ENCODE measurements at regions not wholly inside any gene's neighbourhood (a gene's known extent, or its start where the extent isn't known, plus 50 kb on each side); places are given as distances from the start of the nearest gene placed in this dataset.

DNA sequence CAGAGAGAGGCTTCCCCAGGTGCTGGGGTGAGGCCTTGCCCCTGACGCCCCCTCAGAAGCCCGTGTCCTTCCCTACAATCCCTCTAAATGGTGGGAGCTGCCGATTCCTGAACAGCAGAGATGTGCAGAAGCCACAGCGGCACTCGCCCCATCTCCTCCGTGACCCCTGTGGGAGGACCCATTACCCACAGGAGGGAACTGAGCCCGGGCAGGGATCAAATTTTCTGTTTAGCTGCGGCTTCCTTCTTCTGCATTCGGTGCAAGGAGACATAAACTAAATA, 181.2 kb upstream of the RAB6C start:
- TF ChIP-seq, protein P1, sequence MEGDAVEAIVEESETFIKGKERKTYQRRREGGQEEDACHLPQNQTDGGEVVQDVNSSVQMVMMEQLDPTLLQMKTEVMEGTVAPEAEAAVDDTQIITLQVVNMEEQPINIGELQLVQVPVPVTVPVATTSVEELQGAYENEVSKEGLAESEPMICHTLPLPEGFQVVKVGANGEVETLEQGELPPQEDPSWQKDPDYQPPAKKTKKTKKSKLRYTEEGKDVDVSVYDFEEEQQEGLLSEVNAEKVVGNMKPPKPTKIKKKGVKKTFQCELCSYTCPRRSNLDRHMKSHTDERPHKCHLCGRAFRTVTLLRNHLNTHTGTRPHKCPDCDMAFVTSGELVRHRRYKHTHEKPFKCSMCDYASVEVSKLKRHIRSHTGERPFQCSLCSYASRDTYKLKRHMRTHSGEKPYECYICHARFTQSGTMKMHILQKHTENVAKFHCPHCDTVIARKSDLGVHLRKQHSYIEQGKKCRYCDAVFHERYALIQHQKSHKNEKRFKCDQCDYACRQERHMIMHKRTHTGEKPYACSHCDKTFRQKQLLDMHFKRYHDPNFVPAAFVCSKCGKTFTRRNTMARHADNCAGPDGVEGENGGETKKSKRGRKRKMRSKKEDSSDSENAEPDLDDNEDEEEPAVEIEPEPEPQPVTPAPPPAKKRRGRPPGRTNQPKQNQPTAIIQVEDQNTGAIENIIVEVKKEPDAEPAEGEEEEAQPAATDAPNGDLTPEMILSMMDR (IDR thresholded peaks at IDR 0.05; ENCODE audit: low read depth, low read length, poor library complexity, severe bottlenecking), result no peak
- TF ChIP-seq EZH2phosphoT487 (IDR thresholded peaks at IDR 0.05; ENCODE audit: borderline replicate concordance, low read length), result no peak

Data from DOHH2 (cell line).